B cell (primary cell): ENCODE measurements at regions not wholly inside any gene's neighbourhood (a gene's known extent, or its start where the extent isn't known, plus 50 kb on each side); places are given as distances from the start of the nearest gene placed in this dataset.

Experiments
- ATAC-seq: fragments of 200-7000 bp; cut with Tn5 transposase; one replicate; pipeline ENCODE4 v1.10.0; 2021; ENCODE audit warnings: low read depth, mild to moderate bottlenecking, moderate number of reproducible peaks, moderate library complexity
- CTCF ChIA-PET: fragments of 350-600 bp; sonication (Branson Sonifier 250); formaldehyde crosslinking; loops from one replicate; lab custom pipeline; 2021; ENCODE audit warnings: antibody characterized with exemption, inconsistent platforms; lab: Charles Lee
- POLR2A ChIA-PET: fragments of 350-600 bp; sonication (Branson Sonifier 250); formaldehyde crosslinking; loops from one replicate; lab custom pipeline; 2021; ENCODE audit warnings: antibody characterized with exemption; lab: Charles Lee
- DNase-seq: peaks from one replicate; pipeline ENCODE4 v3.0.0; 2013
- H2AFZ ChIP-seq: 2 replicates; pipeline ENCODE4 v1.6.1; 2012; ENCODE audit warnings: mild to moderate bottlenecking, low read depth, low read length; ENCODE audit not compliant: insufficient read depth, poor library complexity, severe bottlenecking
- H3K27ac ChIP-seq, 2 donors: 1 replicate in 1 of 2; 2 replicates in 1 of 2; pipeline ENCODE4 v1.5.1; 2012 to 2013; ENCODE audit warnings: low read length in 2 of 2, mild to moderate bottlenecking in 2 of 2, moderate library complexity in 1 of 2
- H3K27me3 ChIP-seq, 4 experiments: fragments of 200-600 bp in 1 of 4; sonication (generic) in 1 of 4; replicated peaks in 1 of 4; 1 replicate in 2 of 4; 2 replicates in 2 of 4; pipeline versions ENCODE4 v1.6.1 to v1.7.0; 2013 to 2016; ENCODE audit warnings: low read length in 3 of 4, mild to moderate bottlenecking in 2 of 4, mixed read lengths in 1 of 4, moderate library complexity in 1 of 4; ENCODE audit not compliant: insufficient read depth in 4 of 4, control insufficient read depth in 3 of 4; ENCODE audit errors: control extremely low read depth in 1 of 4
- H3K36me3 ChIP-seq, 2 experiments: replicated peaks in 1 of 2; 1 replicate in 1 of 2; 2 replicates in 1 of 2; pipeline versions ENCODE4 v1.6.1 to v1.7.1; 2013; ENCODE audit warnings: low read length in 1 of 2; ENCODE audit not compliant: insufficient read depth in 2 of 2, control insufficient read depth in 1 of 2; ENCODE audit errors: control extremely low read depth in 1 of 2, extremely low read depth in 1 of 2
- H3K4me1 ChIP-seq, 2 donors: fragments of 200-600 bp in 1 of 2; sonication (generic) in 1 of 2; 1 replicate in 1 of 2; 2 replicates in 1 of 2; pipeline versions ENCODE4 v1.5.1 to v1.6.1; 2013 to 2017; ENCODE audit warnings: low read length in 2 of 2; ENCODE audit not compliant: control insufficient read depth in 2 of 2, insufficient read depth in 2 of 2
- H3K4me2 ChIP-seq: replicated peaks from 2 replicates; pipeline ENCODE3; 2012; ENCODE audit warnings: mild to moderate bottlenecking, low read depth, low read length; ENCODE audit not compliant: poor library complexity, severe bottlenecking
- H3K4me3 ChIP-seq, 5 experiments: fragments of 200-600 bp in 1 of 5; sonication (generic) in 1 of 5; 1 replicate in 3 of 5; 2 replicates in 2 of 5; pipeline versions ENCODE4 v1.5.1 to v1.7.0; 2011 to 2016; ENCODE audit warnings: low read length in 4 of 5, mild to moderate bottlenecking in 4 of 5, low read depth in 2 of 5, control low read depth in 1 of 5, moderate library complexity in 1 of 5; ENCODE audit not compliant: insufficient read depth in 1 of 5; ENCODE audit errors: control extremely low read depth in 1 of 5, extremely low read depth in 1 of 5
- H3K79me2 ChIP-seq: fragments of 200-600 bp; sonication (generic); one replicate; pipeline ENCODE4 v1.6.0; 2016; ENCODE audit warnings: low read length; ENCODE audit not compliant: control insufficient read depth, insufficient read depth
- H3K9ac ChIP-seq: fragments of 200-600 bp; sonication (generic); 2 replicates; pipeline ENCODE4 v1.6.1; 2017; ENCODE audit warnings: mild to moderate bottlenecking, low read length, moderate library complexity
- H3K9me3 ChIP-seq, 3 donors: one replicate each; pipeline versions ENCODE4 v1.6.1 to v1.7.1; 2013; ENCODE audit warnings: low read length in 2 of 3; ENCODE audit not compliant: control insufficient read depth in 2 of 3, insufficient read depth in 1 of 3; ENCODE audit errors: control extremely low read depth in 1 of 3
- H4K20me1 ChIP-seq: 2 replicates; pipeline ENCODE4 v1.6.0; 2012; ENCODE audit warnings: mild to moderate bottlenecking, low read length; ENCODE audit not compliant: insufficient read depth, control insufficient read depth, poor library complexity, severe bottlenecking
- H3K27ac Mint-ChIP-seq: one replicate; pipeline ENCODE4 v1.8.0; 2021; ENCODE audit warnings: mixed read lengths
- H3K27me3 Mint-ChIP-seq: one replicate; pipeline ENCODE4 v1.8.0; 2021; ENCODE audit warnings: mixed read lengths
- H3K4me1 Mint-ChIP-seq: one replicate; pipeline ENCODE4 v1.8.0; 2021; ENCODE audit warnings: mixed read lengths
- H3K4me3 Mint-ChIP-seq: one replicate; pipeline ENCODE4 v1.8.0; 2021; ENCODE audit warnings: mixed read lengths
- H3K9me3 Mint-ChIP-seq: one replicate; pipeline ENCODE4 v1.8.0; 2022; ENCODE audit warnings: mixed read lengths; ENCODE audit not compliant: insufficient read depth
- EZH2 ChIP-seq: IDR thresholded peaks from 2 replicates; pipeline ENCODE4 v1.6.1; 2012; ENCODE audit warnings: borderline replicate concordance, low read depth, mild to moderate bottlenecking, moderate library complexity, low read length; ENCODE audit not compliant: insufficient read depth, poor library complexity, severe bottlenecking
- WGBS: methylation state at CpG from one replicate; pipeline ENCODE4 v1.1.5; 2013; ENCODE audit warnings: missing lambda C conversion rate; ENCODE audit not compliant: insufficient coverage; 5-methylcytosine and 5-hydroxymethylcytosine counted together
- intact Hi-C: fragments of 100-400 bp; cut with micrococcal nuclease; formaldehyde crosslinking; loops from one replicate; pipeline ENCODE4 v1.10.0; 2022
- TF ChIP-seq, protein P1 (sequence below): fragments of 200-600 bp; IDR thresholded peaks from one replicate; pipeline ENCODE4 v1.8.0; 2022; ENCODE audit warnings: antibody characterized with exemption, mild to moderate bottlenecking

DNA sequence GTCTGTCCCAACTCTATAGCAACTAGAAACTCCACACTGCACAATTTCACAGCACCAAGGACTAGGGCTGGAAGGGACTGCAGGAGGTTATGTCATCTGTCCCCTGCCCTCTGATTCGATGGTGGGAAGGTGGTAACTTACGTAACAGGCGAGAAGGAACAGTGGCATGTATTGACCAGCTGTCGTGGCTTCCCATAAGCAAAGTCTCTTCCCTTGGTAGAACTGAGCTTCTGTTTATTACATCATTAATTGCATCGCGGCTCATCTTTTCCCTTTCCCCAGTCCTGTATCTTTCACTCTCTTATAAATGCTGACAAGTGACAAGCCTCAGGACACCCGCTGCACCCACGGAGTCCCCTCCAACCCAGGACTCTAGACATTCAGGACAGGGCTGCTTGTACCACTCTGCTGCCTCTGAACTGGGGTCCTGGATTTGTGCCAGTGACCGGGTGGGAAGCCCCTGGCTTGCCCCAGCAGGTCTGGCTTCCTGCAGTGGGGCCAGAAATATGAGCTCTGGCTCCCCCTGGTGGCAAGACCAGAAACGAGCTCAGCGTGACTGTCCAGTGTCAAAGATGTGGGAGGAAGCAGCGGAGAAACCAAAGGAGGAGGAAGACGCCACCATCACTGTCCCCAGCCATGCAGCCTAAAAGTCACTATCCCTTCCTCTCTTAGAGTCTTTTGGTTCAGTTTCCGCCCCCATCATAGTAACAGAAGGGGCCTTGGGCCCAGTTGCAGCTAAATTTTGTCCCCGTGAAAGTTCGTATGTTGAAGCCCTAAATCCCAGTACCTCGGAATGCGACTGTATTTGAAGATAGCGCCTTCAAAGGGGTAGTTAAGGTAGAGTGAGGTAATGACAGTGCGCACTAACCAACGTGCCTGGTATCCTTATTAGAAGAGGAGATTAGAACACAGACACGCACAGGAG lies 84.5 kb downstream of the ISX start:
- Histone ChIP-seq H3K79me2 (no peaks in the 10 kb centered on the region), H3K9me3 (no peaks in the 10 kb centered on the region), H3K36me3 (no peaks in the 10 kb centered on the region), H4K20me1 (no peaks in the 10 kb centered on the region), H3K27me3 (peaks cover 0 to 12% (median 2%) of the 10 kb centered on the region in 4 experiments), H3K4me3 (no peak overlapping the region), H3K4me1 (peaks cover 0 to 5% of the 10 kb centered on the region in 2 donors), H3K27ac (no peak overlapping the region), H2AFZ (no peak overlapping the region), H3K9ac (no peak overlapping the region), H3K4me2 (no peak overlapping the region)
- no peaks in the 10 kb centered on the region for H3K9me3 Mint-ChIP-seq
- H3K4me1 Mint-ChIP-seq: peaks cover 7% of the 10 kb centered on the region
- ATAC-seq: peak; percentile 64
- no peak overlapping the region for H3K27ac Mint-ChIP-seq
- ChIA-PET CTCF (interaction anchor here (0.6 to 2.9 kb wide), 15 partner anchors 8 to 1851 kb away, joined by 3 to 21 read pairs (median 4); no protein-coding TSS in a partner anchor), POLR2A (no interaction called here)
- H3K27me3 Mint-ChIP-seq: peaks cover 34% of the 10 kb centered on the region
- H3K4me3 Mint-ChIP-seq: no peak overlapping the region
- TF ChIP-seq EZH2: no peak
- TF ChIP-seq, protein P1, sequence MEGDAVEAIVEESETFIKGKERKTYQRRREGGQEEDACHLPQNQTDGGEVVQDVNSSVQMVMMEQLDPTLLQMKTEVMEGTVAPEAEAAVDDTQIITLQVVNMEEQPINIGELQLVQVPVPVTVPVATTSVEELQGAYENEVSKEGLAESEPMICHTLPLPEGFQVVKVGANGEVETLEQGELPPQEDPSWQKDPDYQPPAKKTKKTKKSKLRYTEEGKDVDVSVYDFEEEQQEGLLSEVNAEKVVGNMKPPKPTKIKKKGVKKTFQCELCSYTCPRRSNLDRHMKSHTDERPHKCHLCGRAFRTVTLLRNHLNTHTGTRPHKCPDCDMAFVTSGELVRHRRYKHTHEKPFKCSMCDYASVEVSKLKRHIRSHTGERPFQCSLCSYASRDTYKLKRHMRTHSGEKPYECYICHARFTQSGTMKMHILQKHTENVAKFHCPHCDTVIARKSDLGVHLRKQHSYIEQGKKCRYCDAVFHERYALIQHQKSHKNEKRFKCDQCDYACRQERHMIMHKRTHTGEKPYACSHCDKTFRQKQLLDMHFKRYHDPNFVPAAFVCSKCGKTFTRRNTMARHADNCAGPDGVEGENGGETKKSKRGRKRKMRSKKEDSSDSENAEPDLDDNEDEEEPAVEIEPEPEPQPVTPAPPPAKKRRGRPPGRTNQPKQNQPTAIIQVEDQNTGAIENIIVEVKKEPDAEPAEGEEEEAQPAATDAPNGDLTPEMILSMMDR: peak; percentile 76
- 65% methylated on average over 21 of the region's 22 CpGs for WGBS
- intact Hi-C loops: no loop called here
- DNase-seq: peak; percentile 63

DNA sequence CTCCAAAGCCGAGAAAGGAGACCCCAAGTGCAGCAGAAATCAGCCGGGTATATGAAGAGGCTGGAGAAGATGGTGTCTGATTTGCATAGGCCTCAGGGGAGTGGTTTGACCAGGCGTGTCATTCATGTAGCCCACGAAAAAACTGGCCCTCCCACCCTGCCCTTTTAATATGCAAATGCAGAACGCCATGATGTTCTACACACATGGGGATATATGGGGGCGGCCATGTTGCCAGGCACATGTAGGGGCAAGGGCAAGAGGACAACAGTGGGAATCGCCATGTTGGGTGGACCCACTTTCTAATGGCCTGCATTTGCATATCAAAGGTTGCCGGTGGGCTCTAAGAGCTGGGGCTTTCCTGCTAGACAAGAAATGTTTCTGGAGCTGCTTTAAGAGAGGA lies 86.4 kb downstream of the ISX start:
- Histone ChIP-seq H3K9me3 (no peaks in the 10 kb centered on the region), H3K4me3 (no peak overlapping the region), H4K20me1 (no peaks in the 10 kb centered on the region), H3K27me3 (peaks cover 0 to 16% (median 2%) of the 10 kb centered on the region in 4 experiments), H3K79me2 (no peaks in the 10 kb centered on the region), H3K4me2 (no peak overlapping the region), H3K36me3 (no peaks in the 10 kb centered on the region), H3K27ac (no peak overlapping the region), H3K9ac (no peak overlapping the region), H3K4me1 (peaks cover 0 to 5% of the 10 kb centered on the region in 2 donors), H2AFZ (no peak overlapping the region)
- H3K4me1 Mint-ChIP-seq: peaks cover 7% of the 10 kb centered on the region
- ChIA-PET POLR2A (no interaction called here), CTCF (interaction anchor here (0.7 to 2.3 kb wide), 3 partner anchors 8 to 1850 kb away, joined by 3 to 9 read pairs (median 7); no protein-coding TSS in a partner anchor)
- no peak overlapping the region for H3K27ac Mint-ChIP-seq
- no peak for ATAC-seq
- TF ChIP-seq, protein P1: no peak
- no peak for TF ChIP-seq EZH2
- H3K9me3 Mint-ChIP-seq: no peaks in the 10 kb centered on the region
- no peak overlapping the region for H3K4me3 Mint-ChIP-seq
- H3K27me3 Mint-ChIP-seq: peaks cover 35% of the 10 kb centered on the region
- WGBS: 74% methylated on average over 4 of the region's 8 CpGs
- no peak for DNase-seq
- intact Hi-C loops: no loop called here
